ENCODE measurements at regions not wholly inside any gene's neighbourhood (a gene's known extent, or its start where the extent isn't known, plus 50 kb on each side); places are given as distances from the start of the nearest gene placed in this dataset.

- no peaks in the 10 kb centered on the region for H3K27me3 ChIP-seq
- no peak overlapping the region for H3K4me3 ChIP-seq (replicated peaks in 1 of 3)
- intact Hi-C loops (cut with DNase I) = no loop called here
- DNase-seq = no peak
- H3K4me1 ChIP-seq = no peaks in the 10 kb centered on the region
- no peaks in the 10 kb centered on the region for H3K9me3 ChIP-seq
- no peak overlapping the region for H3K27ac ChIP-seq
- H3K36me3 ChIP-seq = no peaks in the 10 kb centered on the region
- WGBS, 2 donors = 97% methylated on average over 3 of the region's 3 CpGs
- TF ChIP-seq CTCF (IDR thresholded peaks at IDR 0.05) (no peak), POLR2A (IDR thresholded peaks at IDR 0.05) (no peak)
These were observed 574.5 kb upstream of the KCNMB2 start for GRCh38 chr3:177961784-177962183.

GRCh38 chr3:177966493-177966892 lies 569.7 kb upstream of the KCNMB2 start:
- no peaks in the 10 kb centered on the region for H3K36me3 ChIP-seq
- intact Hi-C loops (cut with DNase I) = no loop called here
- H3K27ac ChIP-seq = no peak overlapping the region
- no peaks in the 10 kb centered on the region for H3K4me1 ChIP-seq
- no peaks in the 10 kb centered on the region for H3K9me3 ChIP-seq
- WGBS, 2 donors = 96 to 97% methylated on average over 1 of the region's 1 CpG
- H3K27me3 ChIP-seq = no peaks in the 10 kb centered on the region
- no peak for TF ChIP-seq CTCF (IDR thresholded peaks at IDR 0.05)
- TF ChIP-seq POLR2A (IDR thresholded peaks at IDR 0.05) = no peak
- DNase-seq = no peak
- no peak overlapping the region for H3K4me3 ChIP-seq (replicated peaks in 1 of 3)

- DNase-seq = no peak
- Histone ChIP-seq H3K4me1 (no peaks in the 10 kb centered on the region), H3K36me3 (no peaks in the 10 kb centered on the region), H3K4me3 (replicated peaks in 1 of 3) (no peak overlapping the region), H3K27me3 (no peaks in the 10 kb centered on the region), H3K9me3 (no peaks in the 10 kb centered on the region), H3K27ac (no peak overlapping the region)
- WGBS, 2 donors = 99% methylated on average over 2 of the region's 2 CpGs
- intact Hi-C loops (cut with DNase I) = no loop called here
- TF ChIP-seq POLR2A (IDR thresholded peaks at IDR 0.05) = no peak
- no peak for TF ChIP-seq CTCF (IDR thresholded peaks at IDR 0.05)
These were observed 567.3 kb upstream of the KCNMB2 start for GRCh38 chr3:177968891-177969290.

- no peak for TF ChIP-seq POLR2A (IDR thresholded peaks at IDR 0.05)
- no peak for TF ChIP-seq CTCF (IDR thresholded peaks at IDR 0.05)
- intact Hi-C loops (cut with DNase I) = no loop called here
- Histone ChIP-seq H3K27me3 (no peaks in the 10 kb centered on the region), H3K27ac (no peak overlapping the region), H3K4me3 (replicated peaks in 1 of 3) (no peak overlapping the region), H3K9me3 (no peaks in the 10 kb centered on the region), H3K4me1 (no peaks in the 10 kb centered on the region), H3K36me3 (no peaks in the 10 kb centered on the region)
- DNase-seq = no peak
- 84 to 100% methylated on average over 2 of the region's 2 CpGs for WGBS, 2 donors
These were observed 562.9 kb upstream of the KCNMB2 start for GRCh38 chr3:177973241-177973840.

- Histone ChIP-seq H3K9me3 (no peaks in the 10 kb centered on the region), H3K27ac (no peak overlapping the region), H3K27me3 (no peaks in the 10 kb centered on the region), H3K4me3 (replicated peaks in 1 of 3) (no peak overlapping the region), H3K36me3 (no peaks in the 10 kb centered on the region), H3K4me1 (no peaks in the 10 kb centered on the region)
- TF ChIP-seq CTCF (IDR thresholded peaks at IDR 0.05) = no peak
- no peak for TF ChIP-seq POLR2A (IDR thresholded peaks at IDR 0.05)
- intact Hi-C loops (cut with DNase I) = no loop called here
- no peak for DNase-seq
- WGBS, 2 donors = 75 to 86% methylated on average over 2 of the region's 2 CpGs
These were observed 560.0 kb upstream of the KCNMB2 start for GRCh38 chr3:177976241-177976640.

All from thyroid gland (tissue), 4 donors.